Hematopoietic multipotent progenitor cell treated with erythropoietin and hydrocortisone succinate and interleukin-3 and kit ligand, for 8 days (in vitro differentiated cells): ENCODE measurements at regions not wholly inside any gene's neighbourhood (a gene's known extent, or its start where the extent isn't known, plus 50 kb on each side); places are given as distances from the start of the nearest gene placed in this dataset.
"Not testable (repeated sequence)": the region's sequence is repeated elsewhere in the genome, so short reads cannot be mapped to it uniquely, and the experiment has no call there.

Experiments used
- DNase-seq: peaks from one replicate; pipeline ENCODE4 v3.0.0-alpha.2; 2015

DNA sequence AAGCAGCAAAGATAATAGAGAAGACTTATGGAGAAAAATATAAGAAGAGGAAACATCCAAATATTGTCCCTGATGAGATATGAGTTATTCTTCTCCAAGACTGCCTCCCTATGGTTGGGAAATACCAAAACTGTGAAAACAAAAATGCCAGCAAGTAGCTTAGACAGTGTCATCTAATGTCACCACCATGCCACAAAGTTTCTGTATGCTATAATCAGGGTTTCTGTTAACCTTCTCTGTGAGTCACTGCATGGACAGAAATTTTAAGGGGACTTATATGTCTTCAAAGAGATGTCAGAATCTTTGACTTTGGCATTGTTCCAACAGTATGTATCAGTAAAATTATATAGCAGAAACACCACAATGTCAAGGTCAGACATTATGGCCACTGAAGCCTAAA lies 222.6 kb downstream of the KDM5D start:
- no peak for DNase-seq

DNA sequence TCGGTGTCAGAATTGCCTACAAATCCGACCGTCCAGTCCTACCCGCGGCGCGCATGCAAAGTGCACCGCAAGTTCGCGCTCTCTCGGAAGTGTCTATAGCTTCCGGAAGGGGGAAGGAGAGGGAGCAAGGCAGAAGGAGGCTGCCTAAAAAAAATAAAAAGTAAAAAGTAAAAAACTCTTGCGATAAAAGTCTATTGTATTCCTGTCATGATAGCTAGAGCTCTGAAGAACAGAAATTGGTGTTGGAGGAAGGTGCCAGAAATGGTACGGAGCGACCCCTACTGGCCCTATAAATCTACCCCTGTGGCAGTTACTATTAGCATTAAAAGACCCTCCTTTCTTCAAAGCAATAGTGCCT lies 241.5 kb downstream of the KDM5D start:
- peak; percentile 2 for DNase-seq

DNA sequence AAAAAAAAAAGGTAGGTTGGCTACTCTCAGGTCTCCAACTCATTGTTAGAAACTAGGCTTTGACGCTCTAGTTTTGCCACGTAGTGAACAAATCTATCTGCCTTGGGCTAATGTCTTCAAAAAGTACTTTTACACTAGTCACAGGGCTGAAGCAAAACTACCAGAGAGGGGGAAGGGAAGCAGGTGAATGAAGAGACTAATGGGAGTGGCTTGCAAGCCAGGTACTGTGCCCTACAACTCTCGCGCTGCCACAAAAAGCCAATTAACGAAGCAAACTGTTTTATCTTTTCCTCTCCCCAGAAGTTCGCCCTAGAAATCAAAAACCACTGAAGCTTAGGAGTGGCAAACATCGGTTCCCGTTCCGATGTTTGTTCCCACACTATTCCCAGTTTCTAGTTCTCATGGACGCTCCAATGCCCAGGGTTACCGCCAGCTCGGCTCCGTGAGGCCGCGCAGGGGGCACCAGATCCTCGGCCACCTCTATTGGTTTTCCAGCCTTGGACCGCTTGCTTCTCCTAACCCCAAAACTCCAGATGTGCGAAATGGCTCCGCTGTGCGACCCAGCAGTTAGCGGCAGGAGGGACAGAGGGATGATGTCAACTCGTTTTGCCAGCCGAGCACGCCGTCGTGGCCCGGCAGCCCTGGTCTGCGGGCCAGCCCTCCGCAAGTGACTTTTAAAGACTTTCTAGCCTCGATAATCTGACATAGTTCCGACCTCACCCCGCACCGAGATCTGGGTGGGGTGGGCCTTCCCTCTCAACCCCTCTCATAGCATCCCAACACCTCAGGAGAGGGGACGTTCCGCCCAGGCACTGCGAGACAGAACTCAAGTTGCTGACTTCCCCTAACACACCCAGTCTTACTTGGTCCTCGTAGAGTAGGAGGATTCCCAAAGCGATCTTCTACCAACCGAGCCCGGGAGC lies 242.1 kb downstream of the KDM5D start:
- DNase-seq = no peak

DNA sequence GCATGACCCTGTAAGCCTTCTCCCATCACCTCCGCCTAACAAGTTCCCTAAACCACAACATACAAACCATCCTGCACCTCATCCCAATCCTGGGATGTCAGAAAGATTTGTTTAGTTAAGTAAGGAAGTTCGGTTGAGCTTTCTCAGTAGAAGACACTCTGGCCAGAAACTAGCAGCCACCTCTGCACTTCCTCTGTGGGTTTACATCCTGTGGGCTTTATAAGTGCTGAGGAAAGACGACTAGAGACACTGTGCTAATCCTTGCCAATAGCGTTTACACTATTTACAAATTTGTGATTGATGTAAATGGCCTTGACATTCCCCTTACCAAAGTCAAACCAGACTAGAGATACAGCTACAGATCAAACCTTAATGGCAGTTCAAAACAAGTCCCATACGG lies 246.0 kb downstream of the KDM5D start:
- DNase-seq = no peak

DNA sequence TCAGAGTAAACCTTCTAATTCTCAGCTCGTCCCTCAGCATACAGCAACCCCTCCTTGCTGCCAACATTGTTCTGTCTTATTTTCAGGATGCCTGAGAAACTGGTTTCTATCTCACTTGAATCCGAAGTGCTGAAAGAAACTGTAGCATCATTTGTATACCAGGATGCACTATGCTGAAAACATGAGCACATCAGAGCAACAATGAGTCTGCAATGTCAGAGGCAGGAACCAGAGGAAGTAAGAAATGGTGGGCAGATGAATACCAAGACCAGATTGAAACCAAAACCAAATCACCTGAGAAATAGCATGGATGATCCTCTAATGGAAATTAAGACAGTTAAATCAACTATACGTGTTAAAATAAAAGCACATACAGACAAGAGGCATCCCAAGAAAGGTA lies 257.0 kb downstream of the KDM5D start:
- DNase-seq = no peak

DNA sequence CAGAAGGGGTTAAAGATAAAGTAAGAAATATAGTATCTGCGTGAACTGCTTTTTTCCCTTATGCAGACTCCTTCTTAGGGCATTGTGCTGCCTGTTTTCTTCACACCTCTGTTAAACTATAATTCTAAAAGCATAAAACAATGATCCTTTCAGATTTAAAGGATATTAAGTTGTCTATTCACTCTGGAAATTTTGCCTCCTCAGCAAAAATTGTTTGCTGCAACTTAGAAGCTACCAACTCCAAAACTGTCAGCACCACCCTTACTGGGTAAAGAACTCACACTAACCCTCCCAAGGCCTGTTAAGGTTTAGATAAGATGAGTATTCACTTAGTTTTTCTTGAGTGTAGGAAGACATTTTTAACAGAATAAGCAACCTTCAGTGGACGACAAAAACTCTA lies 259.5 kb downstream of the KDM5D start:
- no peak for DNase-seq

DNA sequence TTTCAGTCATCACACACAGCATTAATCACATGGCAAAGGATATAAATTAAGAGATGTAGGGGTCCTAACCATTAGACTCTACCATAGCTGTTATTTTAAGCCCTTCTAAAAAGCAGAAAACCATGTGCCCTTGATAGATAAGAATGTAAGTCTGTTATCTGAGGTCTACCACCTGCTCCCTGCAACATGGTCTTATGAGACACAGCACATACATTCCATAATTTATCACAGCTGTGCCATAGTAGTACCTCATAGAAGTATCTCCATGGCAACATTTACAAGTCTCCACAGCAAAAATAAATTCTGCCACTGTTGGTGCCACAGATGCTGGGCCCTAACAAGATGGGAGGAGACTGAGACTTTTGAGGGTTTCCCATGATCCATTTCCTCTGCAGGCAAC lies 265.4 kb downstream of the KDM5D start:
- DNase-seq = peak; percentile 63

DNA sequence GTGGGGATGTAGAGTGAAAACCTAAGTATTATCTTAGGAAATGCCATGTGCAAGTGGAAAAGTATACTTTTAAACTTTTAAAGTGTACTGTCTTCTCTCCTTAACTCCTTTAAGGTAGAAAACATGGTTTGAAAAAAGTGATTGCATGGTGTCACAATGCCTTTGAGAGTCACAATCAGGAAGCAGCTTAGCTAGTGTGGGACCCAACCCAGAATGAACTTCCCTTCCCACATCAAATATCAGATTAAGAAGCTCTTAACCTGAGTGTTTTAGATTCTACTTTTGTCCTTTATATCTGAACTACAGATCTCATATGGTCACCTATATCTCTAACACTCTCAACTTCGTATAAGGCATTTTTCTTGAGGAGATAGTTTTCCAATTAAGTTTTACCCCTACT lies 266.6 kb downstream of the KDM5D start:
- no peak for DNase-seq

DNA sequence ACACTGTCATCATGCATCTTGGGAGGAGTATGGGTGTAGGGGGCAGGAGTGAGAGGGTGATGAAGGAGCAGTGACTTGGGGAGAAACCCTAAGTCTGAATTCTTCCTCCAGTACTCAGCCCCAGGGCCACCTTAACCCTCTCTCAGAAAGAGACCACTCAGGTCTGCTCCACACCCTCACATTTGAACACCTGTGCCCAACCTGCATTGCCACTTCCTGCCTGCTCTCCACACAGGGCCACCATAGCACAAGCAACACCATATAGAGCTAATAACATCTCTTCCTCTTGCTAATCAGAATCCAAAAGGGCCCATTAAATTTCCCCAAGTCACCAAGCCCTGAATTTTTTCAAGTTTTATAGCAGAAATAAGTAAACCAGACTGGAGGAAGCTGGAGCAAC lies 278.7 kb downstream of the KDM5D start:
- DNase-seq = no peak

DNA sequence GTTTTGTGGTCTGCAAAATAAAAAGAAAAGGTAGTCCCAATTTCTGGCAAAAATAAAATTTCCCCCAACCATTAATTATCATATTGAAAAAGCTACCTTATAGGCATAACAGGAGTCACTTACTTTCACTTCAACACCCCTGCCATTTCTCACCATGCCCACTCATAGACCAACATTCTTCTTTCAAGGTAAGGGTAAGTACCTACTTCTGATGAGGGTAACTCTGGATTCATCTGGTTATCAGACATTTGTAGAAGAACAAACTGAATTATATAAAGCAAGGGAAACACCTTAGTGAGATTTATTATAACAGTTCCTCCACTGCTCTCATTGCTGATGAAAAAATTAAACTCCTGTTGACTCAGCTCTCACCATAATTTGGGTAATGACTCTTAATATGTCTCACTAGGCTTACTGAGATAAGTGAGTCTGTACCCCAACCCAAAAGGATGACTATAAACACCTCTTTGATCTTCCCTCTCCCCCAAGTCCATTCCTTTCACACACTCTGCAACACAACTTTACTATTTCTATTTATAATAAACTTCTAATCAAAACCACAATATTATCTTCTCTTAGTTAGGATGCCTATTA lies 287.6 kb downstream of the KDM5D start:
- DNase-seq = no peak

DNA sequence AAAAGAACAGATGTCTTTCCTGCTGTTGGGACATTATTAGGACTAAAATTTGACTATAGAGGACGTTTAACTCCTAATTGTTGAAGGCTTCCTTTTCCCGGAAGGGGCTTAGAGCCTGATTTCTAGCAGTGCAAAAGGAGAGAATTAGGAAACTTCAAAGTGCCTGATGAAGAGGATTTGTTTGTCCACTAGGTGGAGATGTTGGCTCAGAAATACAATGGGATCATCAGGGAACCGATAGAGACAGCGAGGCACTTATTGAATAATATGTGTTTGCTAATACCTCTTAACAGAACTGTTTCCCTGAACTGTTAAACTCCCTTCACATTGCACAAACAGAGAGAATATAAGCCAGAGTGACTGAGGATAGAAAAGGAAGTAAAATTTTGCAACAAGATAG lies 311.5 kb downstream of the KDM5D start:
- peak; percentile 63 for DNase-seq

DNA sequence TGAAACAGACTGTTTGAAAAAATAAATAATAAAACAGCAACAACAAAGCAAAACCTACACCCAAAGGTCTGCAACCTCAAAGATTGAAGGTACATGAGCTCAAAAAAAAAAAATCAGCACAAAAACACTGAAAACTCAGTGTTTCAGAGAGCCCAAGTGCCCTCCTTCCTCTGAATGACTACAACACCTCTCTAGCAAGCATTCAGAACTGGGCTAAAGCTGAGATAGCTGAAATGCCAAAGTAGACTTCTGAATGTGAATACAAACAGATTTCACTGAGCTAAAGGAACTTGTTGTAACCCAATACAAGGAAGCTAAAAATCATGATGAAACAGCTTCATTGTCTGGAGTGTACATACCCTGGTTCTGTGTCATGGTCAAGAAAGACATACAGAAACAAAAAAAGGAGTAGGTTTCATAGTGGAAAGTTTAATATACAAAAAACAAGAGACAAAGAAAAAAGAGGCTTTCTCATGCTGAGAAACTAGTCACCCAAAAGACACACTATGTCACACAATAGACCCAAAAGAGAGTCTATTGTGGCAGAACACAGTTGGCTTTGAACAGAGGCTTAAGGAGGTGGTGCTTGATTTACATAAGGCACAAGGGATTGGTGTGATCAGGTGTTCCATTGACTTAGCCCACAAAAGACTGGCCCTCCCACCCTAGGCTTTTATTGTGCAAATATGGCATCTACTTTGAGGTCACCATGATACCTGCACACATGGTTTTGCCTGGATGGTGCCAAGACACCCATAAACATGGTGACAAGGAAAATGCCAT lies 316.6 kb downstream of the KDM5D start:
- DNase-seq = no peak

DNA sequence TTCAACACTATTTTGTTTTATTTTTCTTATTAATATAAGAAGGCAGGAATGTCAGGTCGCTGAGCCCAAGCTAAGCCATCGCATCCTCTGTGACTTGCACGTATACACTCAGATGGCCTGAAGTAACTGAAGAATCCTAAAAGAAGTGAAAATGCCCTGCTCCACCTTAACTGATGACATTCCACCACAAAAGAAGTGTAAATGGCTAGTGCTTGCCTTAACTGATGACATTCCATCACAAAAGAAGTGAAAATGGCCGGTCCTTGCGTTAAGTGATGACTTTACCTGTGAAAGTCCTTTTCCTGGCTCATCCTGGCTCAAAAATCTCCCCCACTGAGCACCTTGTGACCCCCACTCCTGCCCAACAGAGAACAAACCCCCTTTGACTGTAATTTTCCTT lies 317.3 kb downstream of the KDM5D start:
- not testable (repeated sequence) for DNase-seq

DNA sequence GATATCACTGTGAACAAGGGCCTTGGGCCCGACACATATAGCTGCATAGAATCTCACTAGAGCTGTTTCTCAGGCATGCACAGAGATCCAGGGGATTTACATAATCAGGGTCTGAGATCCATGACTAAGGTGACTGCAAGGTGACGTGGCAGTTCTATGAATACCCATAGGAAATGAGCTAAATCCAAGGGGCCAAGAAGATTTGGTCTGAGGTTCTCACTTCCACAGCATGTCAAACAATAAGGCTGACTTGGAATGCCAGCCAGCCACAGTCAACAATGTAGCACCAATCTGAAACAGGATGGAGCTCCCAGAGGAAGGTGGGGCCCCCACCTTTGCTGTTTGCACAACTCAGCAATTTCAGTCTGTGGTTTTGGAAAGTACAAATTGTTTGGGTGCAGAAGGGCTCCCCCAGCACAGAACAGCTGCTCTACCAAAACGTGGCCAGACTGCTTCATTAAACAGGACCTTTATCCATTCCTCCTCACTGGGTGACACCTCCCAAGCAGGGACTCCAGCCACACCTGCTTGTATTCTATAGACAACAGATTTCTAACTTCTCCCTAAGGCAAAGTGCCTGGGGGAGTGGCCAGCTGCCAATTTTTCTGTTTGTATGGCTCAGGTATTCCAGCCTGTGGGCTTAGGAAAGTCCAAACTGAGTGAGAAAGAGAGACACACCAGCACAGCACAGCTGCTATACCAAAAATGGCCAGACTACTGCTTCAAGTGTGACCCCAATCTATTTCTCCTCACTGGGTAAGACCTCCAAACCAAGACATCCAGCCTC lies 333.4 kb downstream of the KDM5D start:
- no peak for DNase-seq

DNA sequence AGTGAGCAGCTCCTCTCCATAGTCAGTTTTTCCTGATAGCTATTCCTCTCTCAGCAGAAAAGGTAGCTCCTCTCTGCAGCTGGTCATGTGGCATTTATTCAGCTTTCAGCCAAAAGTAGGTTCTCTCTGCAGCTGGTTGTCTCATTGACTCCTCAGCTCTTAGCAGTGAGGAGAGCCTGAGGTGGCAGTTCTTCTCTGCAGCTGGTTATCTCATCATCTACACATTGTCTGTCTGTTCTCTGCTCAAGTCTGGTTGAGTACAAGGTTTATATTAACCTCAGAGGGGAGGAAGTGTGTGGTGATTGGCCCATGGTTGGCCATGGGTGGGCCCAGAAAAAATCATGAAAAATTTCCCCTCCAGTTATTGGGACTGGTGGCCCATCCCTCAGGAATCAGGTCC lies 338.3 kb downstream of the KDM5D start:
- no peak for DNase-seq

DNA sequence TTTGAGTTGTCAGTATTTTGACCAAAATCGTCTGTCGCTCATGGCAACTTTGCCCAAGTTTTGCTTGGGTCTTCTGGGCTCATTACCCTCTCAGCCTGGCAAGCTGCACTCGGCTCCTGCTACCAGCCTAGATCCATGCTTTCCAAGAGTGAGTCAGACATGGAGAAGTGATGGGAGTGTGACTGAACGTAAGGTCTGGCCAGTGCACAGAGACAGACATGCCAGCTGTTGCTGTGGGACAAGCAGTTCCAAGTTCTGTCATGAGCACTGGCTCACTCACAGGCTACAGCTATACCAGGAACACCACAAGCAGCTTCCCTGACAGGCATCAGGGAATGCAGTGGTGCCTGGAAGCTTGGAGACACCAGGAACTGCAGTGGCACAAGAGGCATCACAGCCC lies 338.9 kb downstream of the KDM5D start:
- DNase-seq = no peak

DNA sequence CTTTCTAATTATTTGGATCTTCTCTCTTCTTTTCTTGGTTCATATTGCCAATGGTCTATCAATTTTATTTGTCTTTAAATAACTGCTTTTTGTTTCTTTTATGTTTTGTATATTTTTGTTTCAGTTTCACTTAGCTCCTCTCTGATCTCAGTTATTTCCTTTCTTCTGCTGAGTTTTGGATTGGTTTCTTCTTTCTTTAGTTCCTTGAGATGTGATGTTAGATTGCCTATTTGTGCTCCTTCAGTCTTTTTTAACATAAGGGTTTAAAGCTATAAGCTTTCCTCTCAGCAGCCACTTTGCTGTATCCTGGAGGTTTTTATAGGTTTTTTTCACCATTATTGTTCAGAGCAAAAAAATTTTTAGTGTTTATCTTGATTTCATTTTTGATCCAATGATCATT lies 351.6 kb downstream of the KDM5D start:
- no peak for DNase-seq

DNA sequence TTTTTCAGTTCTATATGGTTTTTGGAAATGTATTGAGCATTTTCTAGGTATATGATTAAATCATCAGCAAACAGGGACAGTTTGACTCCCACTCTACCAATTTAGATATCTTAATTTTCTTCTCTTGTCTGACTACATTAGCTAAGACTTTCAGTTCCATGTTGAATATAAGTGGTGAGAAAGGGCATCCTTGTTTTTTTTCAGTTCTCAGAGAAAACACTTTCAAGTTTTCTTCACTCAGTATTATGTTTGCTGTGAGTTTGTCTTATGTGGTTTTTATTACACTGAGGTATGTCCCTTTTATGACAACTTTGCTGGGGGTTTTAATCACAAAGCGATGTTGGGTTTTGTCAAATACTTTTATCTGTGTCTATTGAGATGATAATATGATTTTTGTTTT lies 352.6 kb downstream of the KDM5D start:
- no peak for DNase-seq

DNA sequence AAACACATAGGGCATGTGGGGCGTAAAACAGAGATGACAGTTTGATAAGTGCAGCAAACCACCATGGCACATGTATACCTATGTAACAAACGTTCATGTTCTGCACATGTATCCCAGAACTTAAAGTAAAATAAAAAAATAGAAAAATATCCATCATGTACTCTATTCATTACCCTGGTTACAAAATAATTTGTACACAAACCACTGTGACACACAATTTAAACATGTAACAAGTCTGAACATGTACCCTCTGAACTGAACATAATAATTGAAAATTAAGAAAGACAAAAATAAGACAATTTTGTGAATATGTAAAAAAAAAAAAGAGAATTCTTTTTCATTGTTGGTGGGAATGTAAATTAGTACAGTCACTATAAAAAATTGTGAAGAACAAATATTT lies 379.2 kb downstream of the KDM5D start:
- no peak for DNase-seq

DNA sequence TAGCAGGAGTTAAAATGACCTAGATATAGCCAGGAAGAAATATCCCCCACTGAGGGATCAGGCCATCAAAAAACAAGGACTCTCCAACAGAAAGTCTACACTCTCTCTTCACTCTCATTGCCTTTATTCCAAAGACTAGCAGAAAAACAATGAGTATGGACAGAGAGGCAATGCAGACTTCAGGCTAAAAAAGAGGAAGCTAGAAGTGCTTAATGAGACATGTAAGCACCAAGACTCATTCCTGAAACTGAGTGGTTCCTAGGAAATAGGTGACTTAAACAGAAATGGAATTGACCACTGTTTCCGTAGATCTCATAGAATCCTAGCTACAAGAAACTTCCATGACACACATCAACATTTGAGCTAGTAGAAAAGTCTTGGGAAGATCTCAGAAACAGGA lies 387.3 kb downstream of the KDM5D start:
- no peak for DNase-seq

DNA sequence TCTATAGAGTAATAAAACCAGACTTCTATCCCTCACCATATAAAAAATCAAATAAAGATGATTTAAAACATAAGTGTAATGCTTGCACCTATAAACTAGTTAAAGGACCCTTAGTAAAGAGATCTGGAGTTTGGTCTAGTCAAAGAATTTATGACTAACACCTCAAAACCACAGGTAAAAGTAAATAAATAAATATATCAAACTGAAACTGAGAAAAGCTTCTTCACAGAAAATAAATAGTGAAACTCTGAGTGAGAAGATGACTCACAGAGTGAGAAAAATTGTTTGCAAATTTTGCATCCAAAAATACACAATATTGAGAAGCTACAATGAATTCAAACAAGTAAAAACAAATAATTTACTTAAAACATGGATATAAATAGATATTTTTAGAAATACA lies 387.8 kb downstream of the KDM5D start:
- no peak for DNase-seq

DNA sequence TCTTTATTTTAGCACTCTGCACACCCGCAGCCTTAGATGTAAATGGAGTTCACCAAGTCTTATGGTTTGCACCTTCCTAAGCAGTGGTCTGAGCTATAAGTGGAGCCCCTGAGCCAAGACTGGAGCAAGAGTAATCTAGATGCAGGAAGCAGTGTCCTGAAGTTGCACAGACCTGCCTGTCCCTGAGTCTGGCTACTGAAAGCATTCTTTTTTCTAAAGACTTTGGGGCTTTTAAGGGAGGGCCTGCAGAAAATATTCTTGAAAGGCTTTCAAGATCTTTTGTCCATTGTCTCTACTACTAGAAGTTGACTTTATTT lies 389.7 kb downstream of the KDM5D start:
- DNase-seq = no peak
